ENCODE measurements at regions not wholly inside any gene's neighbourhood (a gene's known extent, or its start where the extent isn't known, plus 50 kb on each side); places are given as distances from the start of the nearest gene placed in this dataset.
"Not testable (repeated sequence)": the region's sequence is repeated elsewhere in the genome, so short reads cannot be mapped to it uniquely, and the experiment has no call there.

DNA sequence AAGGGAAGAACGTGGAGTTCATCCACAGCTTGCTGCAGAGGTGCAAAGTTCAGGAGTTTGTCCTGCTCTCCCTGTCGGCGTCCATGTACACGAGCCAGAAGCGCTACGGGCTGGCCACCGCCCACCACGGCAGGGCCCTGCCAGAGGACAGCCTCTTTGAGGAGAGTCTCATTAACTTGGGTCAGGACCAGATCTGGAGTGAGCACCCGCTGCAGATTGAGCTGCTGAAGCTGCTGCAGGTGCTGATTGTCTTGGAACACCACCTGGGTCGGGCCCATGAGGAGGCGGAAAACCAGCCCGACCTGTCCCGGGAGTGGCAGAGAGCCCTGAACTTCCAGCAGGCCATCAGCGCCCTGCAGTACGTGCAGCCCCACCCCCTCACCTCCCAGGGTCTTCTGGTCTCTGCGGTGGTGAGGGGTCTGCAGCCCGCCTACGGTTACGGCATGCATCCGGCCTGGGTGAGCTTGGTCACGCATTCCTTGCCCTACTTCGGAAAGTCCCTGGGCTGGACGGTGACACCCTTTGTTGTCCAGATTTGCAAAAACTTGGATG lies 73.8 kb upstream of the MORC3 start:
- DNase-seq (ENCODE audit: low spot score), result no peak

DNA sequence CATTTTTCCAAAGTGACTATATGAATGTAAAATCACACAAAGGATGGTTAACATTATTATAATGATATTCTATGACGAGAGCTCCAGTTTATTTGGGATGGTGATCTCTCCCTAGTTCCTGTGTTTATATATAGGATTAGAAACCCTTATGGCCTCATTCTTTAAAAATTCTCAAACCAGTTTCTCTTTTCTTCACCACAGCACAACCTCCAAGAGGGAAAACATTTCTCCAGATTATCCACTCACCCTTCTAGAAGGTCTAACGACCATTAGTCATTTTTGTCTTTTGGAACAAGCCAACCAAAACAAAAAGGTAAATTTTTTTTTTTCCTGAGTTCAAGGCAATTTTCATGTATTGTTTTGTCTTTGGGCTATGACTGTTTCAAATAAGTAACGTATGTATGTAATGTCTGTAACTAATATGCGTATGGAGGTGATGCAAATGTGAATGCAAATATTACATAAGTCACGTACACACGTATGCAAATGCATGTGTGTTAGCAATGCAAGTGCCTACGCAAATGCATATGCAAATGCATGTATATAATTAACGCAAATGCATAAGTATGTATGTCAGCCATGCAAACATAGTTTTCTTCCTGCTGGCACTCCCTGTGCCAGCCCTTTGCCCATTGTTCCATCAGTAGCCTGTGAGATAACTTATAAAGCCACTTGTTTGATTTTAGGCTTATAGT lies 72.5 kb upstream of the MORC3 start:
- no peak for DNase-seq (ENCODE audit: low spot score)

DNA sequence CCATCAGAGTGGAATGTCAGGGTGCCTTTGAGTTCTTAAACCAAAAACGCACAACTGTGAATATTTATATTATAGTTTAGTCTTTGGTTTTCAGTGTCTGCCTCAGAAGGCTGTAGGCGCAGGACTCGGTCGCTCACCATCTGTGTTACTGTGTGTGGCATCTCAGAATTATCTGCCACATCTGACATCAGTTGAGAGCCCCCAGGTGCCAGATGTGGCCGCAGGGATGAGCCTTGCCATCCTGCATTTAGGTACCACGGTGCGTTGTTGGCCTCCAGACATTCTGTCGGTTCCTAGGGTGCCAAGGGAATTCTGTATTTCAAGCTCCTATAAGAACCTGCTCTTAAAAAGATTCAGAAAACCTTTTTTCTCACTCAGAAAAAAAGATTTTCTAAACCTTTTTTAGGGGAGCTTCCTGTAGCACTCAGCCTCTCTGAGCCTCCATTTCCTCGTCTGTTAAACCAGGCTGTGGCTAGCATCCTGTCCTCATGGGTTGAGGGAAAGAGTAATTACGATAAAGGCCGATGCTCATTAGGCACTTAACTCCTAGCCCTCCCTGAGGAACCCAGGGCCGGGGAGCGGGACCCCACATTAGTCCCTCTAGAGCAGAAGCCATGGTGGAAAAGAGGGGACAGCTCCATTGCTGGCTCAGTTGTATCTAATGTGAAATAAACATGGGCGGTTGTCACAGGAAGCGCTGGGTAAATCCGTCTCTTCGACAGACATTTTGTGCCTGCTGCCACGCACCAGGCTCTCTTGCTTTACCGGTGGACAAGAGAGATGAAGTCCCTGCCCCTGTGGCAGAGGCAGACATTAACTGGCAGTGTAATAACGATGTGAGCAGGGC lies 70.2 kb upstream of the MORC3 start:
- DNase-seq (ENCODE audit: low spot score), result no peak

DNA sequence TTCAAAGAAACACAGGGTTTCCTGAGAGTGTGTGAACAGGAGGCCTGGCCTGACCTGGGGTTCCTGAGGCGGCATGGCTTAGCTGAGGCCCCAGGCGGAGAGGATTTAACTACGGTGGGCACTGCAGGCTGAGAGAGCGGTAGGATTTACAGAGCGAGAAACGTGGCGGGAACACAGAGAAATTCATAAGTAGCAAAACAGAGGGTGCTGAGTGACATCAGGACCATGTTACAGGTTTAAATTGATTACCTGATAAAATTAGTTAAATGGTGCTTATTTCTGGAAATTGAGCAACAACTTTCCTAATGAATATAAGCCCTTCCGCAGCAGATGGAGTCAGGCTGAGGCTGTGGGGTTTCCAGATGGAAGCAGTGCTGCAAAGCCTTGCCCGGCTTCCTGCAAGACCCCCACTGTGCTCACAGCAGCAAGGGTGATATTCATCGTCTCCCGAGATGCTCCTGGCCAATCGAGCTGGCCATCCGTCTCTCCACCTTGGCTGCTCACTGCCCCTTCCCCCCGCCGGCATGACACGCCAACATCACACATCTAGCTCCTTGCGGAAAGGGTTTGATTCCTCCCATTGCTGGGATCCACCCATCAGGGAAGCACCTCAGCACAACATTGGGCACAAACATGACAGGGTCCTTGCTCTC lies 69.4 kb upstream of the MORC3 start:
- DNase-seq (ENCODE audit: low spot score), result no peak

DNA sequence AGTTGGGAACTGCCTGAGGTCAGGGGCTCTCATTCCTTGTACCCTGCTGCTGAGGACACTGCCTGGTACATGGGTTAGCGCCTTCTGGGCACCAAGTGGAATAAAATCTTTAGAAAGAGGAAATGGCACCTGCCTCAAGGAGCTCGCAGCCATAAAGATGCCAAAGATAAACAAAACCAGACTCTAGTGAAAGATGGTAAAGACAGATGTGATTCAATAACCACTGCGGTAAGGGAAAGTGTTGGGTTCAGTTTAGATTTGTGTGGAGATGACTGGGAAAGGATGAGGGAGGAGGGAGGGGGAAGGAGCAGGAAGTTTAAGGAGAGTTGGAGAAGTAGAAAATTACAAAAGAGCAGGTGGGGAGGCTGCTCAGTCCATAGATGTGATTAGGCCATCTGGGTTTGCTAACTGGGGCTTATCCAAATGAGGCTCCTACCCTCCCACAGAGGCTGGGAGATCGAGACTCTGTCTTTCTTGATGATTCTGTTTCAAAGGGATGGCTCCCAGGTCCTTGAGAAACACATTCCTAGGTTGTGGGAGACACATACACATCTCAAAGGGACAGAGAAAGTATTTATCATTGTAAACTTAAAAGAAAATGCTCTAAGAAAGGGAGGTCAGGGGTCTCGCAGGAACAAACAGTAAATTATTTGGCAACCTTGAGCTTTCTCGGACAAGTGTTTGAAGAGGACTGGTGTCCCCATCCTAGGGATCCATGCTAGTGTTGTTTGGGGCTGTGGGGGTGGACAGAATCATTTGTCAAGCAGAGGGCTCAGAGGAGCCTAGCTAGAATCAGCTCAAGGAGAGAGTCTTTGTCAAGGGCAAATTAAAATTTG lies 65.7 kb upstream of the MORC3 start:
- no peak for DNase-seq (ENCODE audit: low spot score)

DNA sequence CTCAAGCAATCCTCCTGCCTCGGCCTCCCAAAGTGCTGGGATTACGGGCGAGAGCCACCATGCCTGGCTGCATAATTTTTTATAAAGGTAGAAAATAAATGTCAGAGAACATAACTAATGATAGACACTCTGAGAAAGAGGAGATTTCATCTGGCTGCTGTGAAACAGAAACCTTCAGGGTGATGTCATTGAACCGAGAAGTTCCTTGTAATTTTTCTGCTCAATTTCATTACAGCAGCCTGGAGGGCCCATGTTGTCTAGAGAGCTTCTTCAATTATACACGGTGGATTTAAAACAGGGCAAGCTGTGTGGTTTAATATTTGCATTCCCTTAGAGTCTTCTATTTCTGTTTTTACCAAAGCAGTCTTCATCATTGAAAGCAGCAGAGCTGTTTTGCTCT lies 64.3 kb upstream of the MORC3 start:
- no peak for DNase-seq (ENCODE audit: low spot score)

DNA sequence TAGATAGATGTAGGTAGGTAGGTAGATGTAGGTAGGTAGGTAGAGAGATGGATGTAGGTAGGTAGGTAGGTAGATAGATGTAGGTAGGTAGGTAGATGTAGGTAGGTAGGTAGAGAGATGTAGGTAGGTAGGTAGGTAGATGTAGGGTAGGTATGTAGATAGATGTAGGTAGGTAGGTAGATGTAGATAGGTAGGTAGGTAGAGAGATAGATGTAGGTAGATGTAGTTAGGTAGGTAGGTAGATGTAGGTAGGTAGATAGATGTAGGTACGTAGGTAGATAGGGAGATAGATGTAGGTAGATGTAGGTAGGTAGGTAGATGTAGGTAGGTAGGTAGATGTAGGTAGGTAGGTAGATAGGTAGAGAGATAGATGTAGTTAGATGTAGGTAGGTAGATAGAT lies 62.3 kb upstream of the MORC3 start:
- no peak for DNase-seq (ENCODE audit: low spot score)

DNA sequence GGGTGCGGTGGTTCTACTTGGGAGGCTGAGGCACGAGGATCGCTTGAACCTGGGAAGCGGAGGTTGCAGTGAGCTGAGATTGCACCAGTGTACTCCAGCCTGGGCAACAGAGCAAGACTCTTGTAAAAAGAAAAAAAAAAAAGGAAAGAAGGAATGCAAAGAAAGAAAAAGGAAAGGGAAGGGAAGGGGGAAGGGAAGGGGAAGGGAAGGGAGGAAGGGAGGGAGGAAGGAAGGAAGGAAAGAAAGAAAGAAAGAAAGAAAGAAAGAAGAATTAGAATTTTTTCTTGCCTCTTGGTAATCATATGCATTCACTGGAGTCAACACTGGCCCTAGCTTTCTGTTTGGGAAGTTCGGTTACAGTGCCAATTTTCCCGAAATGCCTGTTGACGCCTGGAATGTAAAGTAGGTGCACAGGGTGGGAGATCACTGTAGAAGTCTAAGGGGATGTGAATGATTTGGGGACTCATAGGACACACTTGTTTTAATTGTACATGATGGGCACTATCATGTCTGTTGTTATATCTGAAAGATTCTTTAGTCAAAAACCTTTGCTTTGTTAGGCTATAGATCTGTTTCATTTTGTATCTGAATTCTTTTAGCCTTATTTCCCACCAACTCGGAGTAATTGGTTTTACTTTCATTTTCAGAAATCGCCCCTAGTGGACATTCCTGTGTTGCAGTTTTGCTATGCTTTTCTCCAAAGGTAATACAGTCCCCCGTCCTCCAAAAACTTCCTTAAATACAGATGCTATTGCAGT lies 59.8 kb upstream of the MORC3 start:
- peak; percentile 57 for DNase-seq (ENCODE audit: low spot score)

DNA sequence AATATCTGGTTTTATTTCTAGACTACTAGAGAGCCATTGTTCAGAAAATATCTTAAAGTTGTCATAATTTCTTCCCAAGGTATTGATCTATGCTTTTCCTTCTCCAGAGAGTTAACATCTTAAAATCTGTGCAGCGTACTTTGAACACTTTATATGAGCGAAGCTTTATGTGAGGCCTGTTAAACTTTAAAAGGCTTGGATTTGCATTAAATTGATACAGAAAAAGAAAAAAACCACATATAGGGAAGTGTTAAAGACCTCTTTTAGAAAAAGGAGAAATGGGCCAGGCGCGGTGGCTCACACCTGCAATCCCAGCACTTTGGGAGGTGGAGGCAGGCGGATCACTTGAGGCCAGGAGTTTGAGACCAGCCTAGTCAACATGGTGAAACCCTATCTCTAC lies 59.2 kb upstream of the MORC3 start:
- DNase-seq (ENCODE audit: low spot score), result no peak

DNA sequence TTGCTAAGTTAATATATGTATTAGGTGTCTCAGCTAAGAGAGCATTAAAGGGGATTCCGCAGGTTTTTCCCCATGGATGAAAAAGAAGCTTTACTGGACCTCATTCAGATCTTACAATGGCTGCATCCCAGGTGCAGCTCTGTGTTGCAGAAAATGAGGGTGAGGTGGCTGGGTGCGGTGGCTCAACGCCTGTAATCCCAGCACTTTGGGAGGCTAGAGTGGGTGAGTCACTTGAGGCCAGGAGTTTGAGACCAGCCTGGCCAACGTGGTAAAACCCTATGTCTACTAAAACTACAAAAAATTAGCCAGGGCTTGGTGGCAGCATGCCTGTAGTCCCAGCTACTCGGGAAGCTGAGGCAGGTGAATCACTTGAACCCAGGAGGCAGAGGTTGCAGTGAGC lies 58.5 kb upstream of the MORC3 start:
- DNase-seq (ENCODE audit: low spot score), result no peak

DNA sequence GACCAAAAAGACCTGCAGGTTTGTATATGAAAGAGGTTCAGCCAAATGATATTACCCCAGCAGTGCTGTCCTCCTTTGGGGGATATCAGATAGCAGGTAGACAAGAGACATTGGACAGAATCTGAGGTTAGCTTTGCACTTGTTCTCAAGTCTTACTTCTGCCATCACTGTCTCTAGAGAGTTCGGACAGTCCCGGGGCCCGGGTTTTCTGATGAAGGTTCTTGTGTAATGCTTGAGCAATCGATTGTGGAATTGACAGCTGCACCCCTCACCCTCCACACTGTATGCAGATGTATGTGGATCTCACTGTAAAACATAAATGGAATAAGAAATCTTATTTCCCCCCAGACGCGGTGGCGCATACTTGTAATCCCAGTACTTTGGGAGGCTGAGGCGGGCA lies 56.2 kb upstream of the MORC3 start:
- DNase-seq (ENCODE audit: low spot score), result no peak

DNA sequence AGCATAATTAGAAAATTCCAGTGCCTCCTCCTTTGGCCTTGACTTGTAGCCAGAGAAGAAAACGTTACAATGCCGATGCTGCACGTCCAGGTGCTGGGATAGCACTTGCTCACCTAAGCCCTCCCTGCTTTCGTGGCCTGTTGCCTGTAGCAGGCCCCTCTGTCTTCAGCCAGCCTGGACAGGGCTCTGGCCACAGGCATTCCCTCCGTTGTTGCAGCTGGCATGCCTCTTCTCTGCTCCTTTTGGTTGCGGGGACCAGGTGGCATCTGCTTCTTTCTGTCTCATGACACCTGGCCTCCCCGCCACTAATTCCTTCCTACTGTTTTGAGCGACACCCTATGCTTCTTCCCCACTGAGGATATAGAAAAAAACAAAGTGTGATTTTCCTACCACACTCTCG lies 54.6 kb upstream of the MORC3 start:
- DNase-seq (ENCODE audit: low spot score), result no peak

DNA sequence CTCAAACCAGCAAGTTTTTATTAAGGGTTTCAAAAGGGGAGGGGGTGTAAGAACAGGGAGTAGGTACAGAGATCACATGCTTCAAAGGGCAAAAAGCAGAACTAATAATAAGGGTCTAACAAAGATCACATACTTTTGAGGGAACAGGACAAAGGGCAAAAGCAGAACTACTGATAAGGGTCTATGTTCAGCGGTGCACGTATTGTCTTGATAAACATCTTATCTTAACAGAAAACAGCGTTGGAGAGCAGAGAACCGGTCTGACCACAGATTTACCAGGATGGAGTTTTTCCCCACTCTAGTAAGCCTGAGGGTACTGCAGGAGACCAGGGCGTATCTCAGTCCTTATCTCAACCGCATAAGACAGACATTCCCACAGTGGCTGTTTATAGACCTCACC lies 52.2 kb upstream of the MORC3 start:
- not testable (repeated sequence) for DNase-seq (ENCODE audit: low spot score)

DNA sequence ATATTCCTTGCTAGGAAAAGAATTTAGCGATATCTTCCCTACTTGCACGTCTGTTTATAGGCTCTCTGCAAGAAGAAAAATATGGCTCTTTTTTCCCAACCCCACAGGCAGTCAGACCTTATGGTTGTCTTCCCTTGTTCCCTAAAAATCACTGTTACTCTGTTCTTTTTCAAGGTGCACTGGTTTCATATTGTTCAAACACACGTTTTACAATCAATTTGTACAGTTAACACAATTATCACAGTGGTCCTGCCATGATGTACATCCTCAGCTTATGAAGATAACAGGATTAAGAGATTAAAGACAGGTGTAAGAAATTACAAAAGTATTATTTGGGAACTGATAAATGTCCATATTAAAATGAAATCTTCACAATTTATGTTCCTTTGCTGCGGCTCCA lies 51.7 kb upstream of the MORC3 start:
- not testable (repeated sequence) for DNase-seq (ENCODE audit: low spot score)

Data from HT-29 (cell line).